K562 (cell line): ENCODE measurements at regions not wholly inside any gene's neighbourhood (a gene's known extent, or its start where the extent isn't known, plus 50 kb on each side); places are given as distances from the start of the nearest gene placed in this dataset.

Experiments used
- ATAC-seq: fragments of 200-7000 bp; cut with Tn5 transposase; 3 replicates; pipeline ENCODE4 v1.9.1; 2020; ENCODE audit warnings: moderate library complexity
- BruUV-seq: library from RNA; stranded (reverse); fragments of 400-500 nt; replicated peaks from 2 replicates; lab custom pipeline; 2021; lab: Mats Ljungman, UMichigan
- CTCF ChIA-PET: fragments of 300-600 bp; formaldehyde crosslinking; extraction: SDS; loops from one replicate; lab custom pipeline; 2021; ENCODE audit warnings: low intra/inter-chr PET ratio; lab: Yijun Ruan, JAX
- POLR2A ChIA-PET: fragments of 300-600, 350-650 bp; sonication (Branson Sonifier 250); formaldehyde crosslinking; extraction: SDS; loops from one replicate; lab custom pipeline; 2021; ENCODE audit warnings: antibody characterized with exemption, inconsistent platforms; lab: Yijun Ruan, JAX
- DNase-seq, 4 experiments: peaks; one replicate each; pipeline versions ENCODE4 v3.0.0 to v3.0.0-alpha.2; 2011 to 2018; ENCODE audit warnings: low spot score in 3 of 4, mixed read lengths in 3 of 4; ENCODE audit errors: extremely low read depth in 1 of 4
- FAIRE-seq: peaks from 2 replicates; lab custom pipeline; 2011; peaks lifted over from hg19 to GRCh38; lab: Jason Lieb, UNC
- H2AFZ ChIP-seq: 2 replicates; pipeline ENCODE4 v1.6.0; 2011; ENCODE audit warnings: low read depth, low read length, control low read depth, inconsistent platforms
- H3K27ac ChIP-seq: fragments of 200-600 bp; 3 replicates; pipeline ENCODE4 v1.8.0; 2011; ENCODE audit warnings: low read depth, mild to moderate bottlenecking, control low read depth, inconsistent platforms, low read length, moderate library complexity, mixed read lengths; ENCODE audit errors: extremely low read depth
- H3K27me3 ChIP-seq, 2 experiments: fragments of 300-600 bp in 1 of 2; 2 replicates in 1 of 2; 3 replicates in 1 of 2; pipeline versions ENCODE4 v1.6.0 to v1.8.0; 2011; ENCODE audit warnings: inconsistent platforms in 2 of 2, low read length in 2 of 2, mild to moderate bottlenecking in 1 of 2, mixed read lengths in 1 of 2, moderate library complexity in 1 of 2; ENCODE audit not compliant: control insufficient read depth in 2 of 2, insufficient read depth in 2 of 2
- H3K36me3 ChIP-seq: fragments of 300-600 bp; 3 replicates; pipeline ENCODE4 v1.8.0; 2011; ENCODE audit warnings: mild to moderate bottlenecking, low read length, inconsistent platforms; ENCODE audit not compliant: control insufficient read depth, insufficient read depth
- H3K4me1 ChIP-seq, 2 experiments: fragments of 200-600 bp in 1 of 2; replicated peaks in 1 of 2; 2 replicates in 1 of 2; 3 replicates in 1 of 2; pipeline versions ENCODE4 v1.5.1 to v1.8.0; 2011; ENCODE audit warnings: inconsistent platforms in 2 of 2, low read length in 2 of 2, mild to moderate bottlenecking in 1 of 2, mixed read lengths in 1 of 2, moderate library complexity in 1 of 2; ENCODE audit not compliant: control insufficient read depth in 2 of 2, insufficient read depth in 2 of 2
- H3K4me2 ChIP-seq: 2 replicates; pipeline ENCODE4 v1.6.1; 2011; ENCODE audit warnings: low read length, control low read depth, inconsistent platforms, mixed read lengths; ENCODE audit not compliant: insufficient read depth
- H3K4me3 ChIP-seq: fragments of 200-600 bp; sonication (generic), shearing (Covaris generic); 2 replicates; pipeline ENCODE4 v1.5.1; 2016; ENCODE audit warnings: control low read depth, inconsistent platforms
- H3K79me2 ChIP-seq: fragments of 200-600 bp; 3 replicates; pipeline ENCODE4 v1.8.0; 2011; ENCODE audit warnings: low read length, inconsistent platforms; ENCODE audit not compliant: control insufficient read depth, insufficient read depth
- H3K9ac ChIP-seq, 2 experiments: 2 replicates each; pipeline versions ENCODE4 v1.6.0 to v1.6.1; 2011; ENCODE audit warnings: low read depth in 2 of 2, low read length in 2 of 2, control low read depth in 1 of 2, inconsistent platforms in 1 of 2, mild to moderate bottlenecking in 1 of 2, mixed read lengths in 1 of 2; ENCODE audit not compliant: insufficient read depth in 1 of 2
- H3K9me1 ChIP-seq: one replicate; pipeline ENCODE4 v1.6.0; 2011; ENCODE audit warnings: inconsistent platforms, mild to moderate bottlenecking, low read length, moderate library complexity; ENCODE audit not compliant: control insufficient read depth, insufficient read depth
- H3K9me3 ChIP-seq: replicated peaks from 2 replicates; pipeline ENCODE4 v1.5.1; 2011; ENCODE audit warnings: low read depth, low read length, inconsistent platforms; ENCODE audit not compliant: control insufficient read depth, insufficient read depth
- H4K20me1 ChIP-seq: replicated peaks from 2 replicates; pipeline ENCODE4 v1.6.1; 2011; ENCODE audit warnings: low read length, inconsistent platforms, mixed read lengths; ENCODE audit not compliant: control insufficient read depth, insufficient read depth
- BACH1 ChIP-seq: fragments of 200-800 bp; sonication (Bioruptor generic); IDR thresholded peaks from 2 replicates; pipeline ENCODE4 v1.6.1; 2016; ENCODE audit warnings: missing genetic modification characterization, missing compliant biosample characterization
- CHD2 ChIP-seq: IDR thresholded peaks from 2 replicates; pipeline ENCODE4 v1.6.1; 2011; ENCODE audit warnings: low read depth, low read length
- DDX20 ChIP-seq: fragments of 450-650 bp; IDR thresholded peaks from 2 replicates; pipeline ENCODE4 v1.6.1; 2016; ENCODE audit warnings: missing genetic modification characterization, low read depth, mild to moderate bottlenecking, missing compliant biosample characterization, moderate library complexity
- ETV6 ChIP-seq, 3 experiments: fragments of 150-350 bp in 1 of 3; sonication (generic) in 1 of 3; formaldehyde crosslinking in 1 of 3; IDR thresholded peaks; 2 replicates each; pipeline versions ENCODE4 v1.6.1 to v1.8.0; 2014 to 2022; ENCODE audit warnings: borderline replicate concordance in 2 of 3, low read depth in 2 of 3, antibody characterized with exemption in 1 of 3, low read length in 1 of 3, mild to moderate bottlenecking in 1 of 3, missing genetic modification reagents in 1 of 3
- HEY1 ChIP-seq: fragments of 250-450 bp; sonication (Bioruptor Pico); IDR thresholded peaks from 2 replicates; pipeline ENCODE4 v1.5.0; 2020; ENCODE audit warnings: mild to moderate bottlenecking, moderate library complexity, borderline replicate concordance
- ILK ChIP-seq: fragments of 450-650 bp; IDR thresholded peaks from 2 replicates; pipeline ENCODE4 v1.6.1; 2016; ENCODE audit warnings: missing genetic modification characterization, low read depth, mild to moderate bottlenecking, missing compliant biosample characterization, moderate library complexity, borderline replicate concordance
- KDM5B ChIP-seq: fragments of 200-600 bp; sonication (generic); IDR thresholded peaks from 2 replicates; pipeline ENCODE4 v1.6.1; 2012; ENCODE audit warnings: low read depth, mild to moderate bottlenecking, moderate library complexity, low read length, control low read depth, inconsistent platforms; ENCODE audit not compliant: insufficient replicate concordance
- KHSRP ChIP-seq: fragments of 450-650 bp; IDR thresholded peaks from 2 replicates; pipeline ENCODE4 v1.6.1; 2017
- NKRF ChIP-seq: fragments of 450-650 bp; IDR thresholded peaks from 2 replicates; pipeline ENCODE4 v1.6.1; 2016; ENCODE audit warnings: borderline replicate concordance
- SOX6 ChIP-seq: fragments of 450-650 bp; IDR thresholded peaks from 2 replicates; pipeline ENCODE4 v1.6.1; 2014; ENCODE audit warnings: mild to moderate bottlenecking
- SPI1 ChIP-seq: IDR thresholded peaks from 2 replicates; pipeline ENCODE4 v1.6.1; 2011; ENCODE audit warnings: low read depth, low read length, control low read depth, borderline replicate concordance
- ZC3H4 ChIP-seq: sonication (generic); formaldehyde crosslinking; IDR thresholded peaks from 2 replicates; pipeline ENCODE4 v1.9.0; 2021; ENCODE audit warnings: missing genetic modification reagents, borderline replicate concordance
- ZNF24 ChIP-seq: fragments of 450-650 bp; IDR thresholded peaks from 2 replicates; pipeline ENCODE4 v1.6.1; 2016
- ZNF324 ChIP-seq: fragments of 250-450 bp; sonication (Bioruptor Pico); IDR thresholded peaks from 2 replicates; pipeline ENCODE4 v1.4.0; 2020; ENCODE audit warnings: mild to moderate bottlenecking
- WGBS: fragments of 100-300 bp; shearing (Covaris generic); methylation state at CpG from one replicate; pipeline ENCODE4 v1.1.6; 2016; ENCODE audit warnings: low coverage, mixed read lengths; ENCODE audit not compliant: insufficient coverage; ENCODE audit errors: missing lambda C conversion rate; 5-methylcytosine and 5-hydroxymethylcytosine counted together
- in situ Hi-C: fragments of 300-500 bp; cut with MboI; formaldehyde crosslinking; loops from 4 replicates; pipeline ENCODE4 v1.15.0; 2018; ENCODE audit warnings: inconsistent platforms, mixed read lengths
- intact Hi-C: fragments of 100-400 bp; cut with micrococcal nuclease; formaldehyde crosslinking; loops from 2 replicates; pipeline ENCODE4 v1.14.2; 2022
- TF ChIP-seq, protein P1 (sequence below): fragments of 450-650 bp; formaldehyde crosslinking; IDR thresholded peaks from 2 replicates; pipeline ENCODE4 v1.4.0; 2020; ENCODE audit warnings: mild to moderate bottlenecking, moderate library complexity

DNA sequence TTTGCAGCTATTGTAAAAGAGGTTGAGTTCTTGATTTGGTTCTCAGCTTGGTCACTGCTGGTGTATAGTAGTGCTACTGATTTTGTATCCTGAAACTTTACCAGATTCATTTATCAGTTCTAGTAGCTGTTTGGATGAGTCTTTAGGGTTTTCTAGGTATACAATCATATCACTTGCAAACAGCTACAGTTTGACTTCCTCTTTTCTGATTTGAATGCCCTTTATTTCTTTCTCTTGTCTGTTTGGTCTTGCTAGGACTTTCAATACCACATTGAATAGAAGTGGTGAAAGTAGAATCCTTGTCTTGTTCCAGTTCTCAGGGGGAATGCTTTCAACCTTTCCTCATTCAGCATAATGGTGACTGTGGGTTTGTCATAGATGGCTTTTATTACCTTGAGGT is 210.5 kb upstream of the DPP10 start:
- Histone ChIP-seq H4K20me1 (no peaks in the 10 kb centered on the region), H3K4me3 (no peak overlapping the region), H3K79me2 (no peaks in the 10 kb centered on the region), H3K9ac (no peak overlapping the region), H2AFZ (no peak overlapping the region), H3K9me3 (no peaks in the 10 kb centered on the region), H3K4me1 (no peaks in the 10 kb centered on the region), H3K27me3 (no peaks in the 10 kb centered on the region), H3K36me3 (no peaks in the 10 kb centered on the region), H3K27ac (no peak overlapping the region)
- in situ Hi-C loops: no loop called here
- no peak for DNase-seq
- no peak for FAIRE-seq
- CTCF ChIA-PET: no interaction called here
- ATAC-seq: no peak
- BruUV-seq: no TSS peak
- intact Hi-C loops: no loop called here
- TF ChIP-seq ILK (tag) (no peak), SPI1 (peak; percentile 55; the same call in 1 of the 2 replicates)
- TF ChIP-seq, protein P1, sequence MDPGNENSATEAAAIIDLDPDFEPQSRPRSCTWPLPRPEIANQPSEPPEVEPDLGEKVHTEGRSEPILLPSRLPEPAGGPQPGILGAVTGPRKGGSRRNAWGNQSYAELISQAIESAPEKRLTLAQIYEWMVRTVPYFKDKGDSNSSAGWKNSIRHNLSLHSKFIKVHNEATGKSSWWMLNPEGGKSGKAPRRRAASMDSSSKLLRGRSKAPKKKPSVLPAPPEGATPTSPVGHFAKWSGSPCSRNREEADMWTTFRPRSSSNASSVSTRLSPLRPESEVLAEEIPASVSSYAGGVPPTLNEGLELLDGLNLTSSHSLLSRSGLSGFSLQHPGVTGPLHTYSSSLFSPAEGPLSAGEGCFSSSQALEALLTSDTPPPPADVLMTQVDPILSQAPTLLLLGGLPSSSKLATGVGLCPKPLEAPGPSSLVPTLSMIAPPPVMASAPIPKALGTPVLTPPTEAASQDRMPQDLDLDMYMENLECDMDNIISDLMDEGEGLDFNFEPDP (CRISPR knock-in tag): no peak
- TF ChIP-seq, all 486 proteins: peak for 1
- H3K9me1 ChIP-seq: no peaks in the 10 kb centered on the region
- POLR2A ChIA-PET: no interaction called here
- no peak overlapping the region for H3K4me2 ChIP-seq

DNA sequence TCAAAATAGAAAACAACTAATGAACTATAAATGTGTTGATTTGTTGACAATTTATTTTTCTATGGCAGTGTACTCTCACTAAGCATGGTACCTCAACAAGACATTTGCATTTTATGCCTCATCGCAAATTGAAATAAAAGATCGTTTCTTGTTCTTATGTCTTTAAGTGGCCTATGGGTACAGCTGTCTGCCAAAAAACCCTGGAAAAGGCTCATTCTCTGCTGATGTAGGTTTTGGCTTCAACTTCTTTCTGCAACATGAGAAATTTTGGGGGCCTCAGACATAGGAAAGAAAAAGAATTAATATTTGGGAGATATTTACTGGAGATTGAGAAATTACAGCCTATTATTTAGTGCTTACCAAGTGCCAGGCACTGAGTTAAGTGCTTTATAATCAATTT is 205.1 kb upstream of the DPP10 start:
- POLR2A ChIA-PET: interaction anchor here (0.6 kb wide), 1 partner anchor 1384 kb away, joined by 4 read pairs; no protein-coding TSS in a partner anchor
- Histone ChIP-seq H3K9me3 (no peaks in the 10 kb centered on the region), H3K27me3 (no peaks in the 10 kb centered on the region; a peak in 1 of 5 replicates), H3K79me2 (no peaks in the 10 kb centered on the region), H3K36me3 (no peaks in the 10 kb centered on the region), H3K9ac (no peak overlapping the region), H3K4me2 (no peak overlapping the region), H3K9me1 (no peaks in the 10 kb centered on the region), H2AFZ (no peak overlapping the region), H3K4me1 (no peaks in the 10 kb centered on the region), H3K27ac (no peak overlapping the region), H4K20me1 (no peaks in the 10 kb centered on the region), H3K4me3 (no peak overlapping the region)
- DNase-seq (no peak), FAIRE-seq (no peak), ATAC-seq (no peak)
- in situ Hi-C loops (no loop called here), intact Hi-C loops (no loop called here)
- no TSS peak for BruUV-seq
- WGBS: 0% methylated on average over 2 of the region's 2 CpGs
- CTCF ChIA-PET: no interaction called here
- TF ChIP-seq SOX6 (no peak), ZC3H4 (CRISPR knock-in tag) (no peak), CHD2 (no peak), ZNF24 (no peak), ZNF324 (CRISPR knock-in tag) (no peak), KDM5B (no peak), DDX20 (tag) (no peak), ETV6 (IDR thresholded peaks at IDR 0.05; ENCODE audit: borderline replicate concordance in 1 of 2, low read depth in 2 of 2, low read length in 1 of 2) (no peak), ETV6 (CRISPR knock-in tag; IDR thresholded peaks at IDR 0.05; ENCODE audit: borderline replicate concordance) (no peak), NKRF (no peak), HEY1 (CRISPR knock-in tag) (no peak), KHSRP (no peak), BACH1 (tag) (no peak)
